ENCODE measurements at regions not wholly inside any gene's neighbourhood (a gene's known extent, or its start where the extent isn't known, plus 50 kb on each side); places are given as distances from the start of the nearest gene placed in this dataset.

DNA sequence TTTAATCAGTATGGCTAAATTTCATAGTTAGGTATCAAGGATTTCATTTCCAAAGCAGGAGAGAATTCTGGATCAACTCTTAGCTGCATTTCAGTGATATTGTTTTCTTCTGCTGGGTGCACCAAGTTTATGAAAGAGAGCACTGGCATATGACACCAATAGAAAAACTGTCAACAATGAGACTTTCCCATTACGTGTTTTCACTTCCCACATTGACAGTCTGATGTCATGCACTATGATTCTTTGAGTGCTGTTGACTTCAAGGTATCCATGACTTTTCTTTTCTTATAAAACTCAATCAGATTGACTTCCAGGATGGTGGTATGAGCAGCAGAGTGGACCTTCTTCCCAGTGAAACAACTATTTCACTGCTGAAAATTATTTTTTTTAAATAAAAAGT lies 476.1 kb downstream of the EDEM1 start:
- ATAC-seq: no peak
- TF ChIP-seq POU6F1 (CRISPR knock-in tag; IDR thresholded peaks at IDR 0.05; ENCODE audit: borderline replicate concordance, low read depth) (no peak), TCF4 (CRISPR knock-in tag; IDR thresholded peaks at IDR 0.05; ENCODE audit: borderline replicate concordance) (no peak), OSR1 (CRISPR knock-in tag; IDR thresholded peaks at IDR 0.05) (no peak), RARB (CRISPR knock-in tag; IDR thresholded peaks at IDR 0.05) (no peak), SNAI2 (CRISPR knock-in tag; IDR thresholded peaks at IDR 0.05) (no peak), ARNTL (CRISPR knock-in tag; IDR thresholded peaks at IDR 0.05; ENCODE audit: borderline replicate concordance, low read depth) (no peak), TOX (CRISPR knock-in tag; IDR thresholded peaks at IDR 0.05; ENCODE audit: borderline replicate concordance) (no peak), ZC3H10 (CRISPR knock-in tag; IDR thresholded peaks at IDR 0.05) (no peak), ISL1 (CRISPR knock-in tag; IDR thresholded peaks at IDR 0.05) (no peak), PATZ1 (CRISPR knock-in tag; IDR thresholded peaks at IDR 0.05; ENCODE audit: borderline replicate concordance) (no peak), PPARA (CRISPR knock-in tag; IDR thresholded peaks at IDR 0.05; ENCODE audit: borderline replicate concordance) (no peak), ZNF8 (CRISPR knock-in tag; IDR thresholded peaks at IDR 0.05) (no peak), CSRNP3 (CRISPR knock-in tag; IDR thresholded peaks at IDR 0.05) (no peak)
- TF ChIP-seq, protein P1, sequence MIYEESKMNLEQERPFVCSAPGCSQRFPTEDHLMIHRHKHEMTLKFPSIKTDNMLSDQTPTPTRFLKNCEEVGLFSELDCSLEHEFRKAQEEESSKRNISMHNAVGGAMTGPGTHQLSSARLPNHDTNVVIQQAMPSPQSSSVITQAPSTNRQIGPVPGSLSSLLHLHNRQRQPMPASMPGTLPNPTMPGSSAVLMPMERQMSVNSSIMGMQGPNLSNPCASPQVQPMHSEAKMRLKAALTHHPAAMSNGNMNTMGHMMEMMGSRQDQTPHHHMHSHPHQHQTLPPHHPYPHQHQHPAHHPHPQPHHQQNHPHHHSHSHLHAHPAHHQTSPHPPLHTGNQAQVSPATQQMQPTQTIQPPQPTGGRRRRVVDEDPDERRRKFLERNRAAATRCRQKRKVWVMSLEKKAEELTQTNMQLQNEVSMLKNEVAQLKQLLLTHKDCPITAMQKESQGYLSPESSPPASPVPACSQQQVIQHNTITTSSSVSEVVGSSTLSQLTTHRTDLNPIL (CRISPR knock-in tag; IDR thresholded peaks at IDR 0.05; ENCODE audit: low read depth): no peak

DNA sequence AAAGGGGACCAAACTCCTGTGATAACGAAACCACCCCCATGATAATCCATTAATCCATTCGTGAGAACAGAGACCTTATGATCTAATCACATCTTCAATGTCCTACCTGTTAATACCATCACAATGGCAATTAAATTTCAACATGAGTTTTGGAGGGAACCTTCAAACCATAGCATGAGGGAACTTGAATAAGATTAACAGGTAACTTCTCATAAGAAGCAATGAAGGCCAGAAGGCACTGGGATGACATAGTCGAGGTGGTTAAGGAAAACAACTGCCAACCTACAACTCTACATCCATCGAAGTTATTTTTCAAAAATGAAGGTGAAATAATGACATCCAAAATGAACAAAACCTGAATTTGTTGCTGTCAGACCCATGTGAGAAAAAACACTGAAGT lies 478.9 kb downstream of the EDEM1 start:
- ATAC-seq: no peak
- TF ChIP-seq POU6F1 (CRISPR knock-in tag; IDR thresholded peaks at IDR 0.05; ENCODE audit: borderline replicate concordance, low read depth) (no peak), CSDC2 (CRISPR knock-in tag; IDR thresholded peaks at IDR 0.05) (no peak), ZFP3 (CRISPR knock-in tag; IDR thresholded peaks at IDR 0.05) (no peak), PPARA (CRISPR knock-in tag; IDR thresholded peaks at IDR 0.05; ENCODE audit: borderline replicate concordance) (no peak), ZC3H10 (CRISPR knock-in tag; IDR thresholded peaks at IDR 0.05) (no peak), ZNF565 (CRISPR knock-in tag; conservative IDR thresholded peaks at IDR 0.05; ENCODE audit: low read depth) (no peak), BACH2 (CRISPR knock-in tag; IDR thresholded peaks at IDR 0.05; ENCODE audit: borderline replicate concordance) (no peak), ISL1 (CRISPR knock-in tag; IDR thresholded peaks at IDR 0.05) (no peak), PATZ1 (CRISPR knock-in tag; IDR thresholded peaks at IDR 0.05; ENCODE audit: borderline replicate concordance) (no peak), ZFP30 (CRISPR knock-in tag; IDR thresholded peaks at IDR 0.05) (no peak), RARB (CRISPR knock-in tag; IDR thresholded peaks at IDR 0.05) (no peak)
- TF ChIP-seq, protein P1 (CRISPR knock-in tag; IDR thresholded peaks at IDR 0.05; ENCODE audit: low read depth): no peak
- TF ChIP-seq, protein P2, sequence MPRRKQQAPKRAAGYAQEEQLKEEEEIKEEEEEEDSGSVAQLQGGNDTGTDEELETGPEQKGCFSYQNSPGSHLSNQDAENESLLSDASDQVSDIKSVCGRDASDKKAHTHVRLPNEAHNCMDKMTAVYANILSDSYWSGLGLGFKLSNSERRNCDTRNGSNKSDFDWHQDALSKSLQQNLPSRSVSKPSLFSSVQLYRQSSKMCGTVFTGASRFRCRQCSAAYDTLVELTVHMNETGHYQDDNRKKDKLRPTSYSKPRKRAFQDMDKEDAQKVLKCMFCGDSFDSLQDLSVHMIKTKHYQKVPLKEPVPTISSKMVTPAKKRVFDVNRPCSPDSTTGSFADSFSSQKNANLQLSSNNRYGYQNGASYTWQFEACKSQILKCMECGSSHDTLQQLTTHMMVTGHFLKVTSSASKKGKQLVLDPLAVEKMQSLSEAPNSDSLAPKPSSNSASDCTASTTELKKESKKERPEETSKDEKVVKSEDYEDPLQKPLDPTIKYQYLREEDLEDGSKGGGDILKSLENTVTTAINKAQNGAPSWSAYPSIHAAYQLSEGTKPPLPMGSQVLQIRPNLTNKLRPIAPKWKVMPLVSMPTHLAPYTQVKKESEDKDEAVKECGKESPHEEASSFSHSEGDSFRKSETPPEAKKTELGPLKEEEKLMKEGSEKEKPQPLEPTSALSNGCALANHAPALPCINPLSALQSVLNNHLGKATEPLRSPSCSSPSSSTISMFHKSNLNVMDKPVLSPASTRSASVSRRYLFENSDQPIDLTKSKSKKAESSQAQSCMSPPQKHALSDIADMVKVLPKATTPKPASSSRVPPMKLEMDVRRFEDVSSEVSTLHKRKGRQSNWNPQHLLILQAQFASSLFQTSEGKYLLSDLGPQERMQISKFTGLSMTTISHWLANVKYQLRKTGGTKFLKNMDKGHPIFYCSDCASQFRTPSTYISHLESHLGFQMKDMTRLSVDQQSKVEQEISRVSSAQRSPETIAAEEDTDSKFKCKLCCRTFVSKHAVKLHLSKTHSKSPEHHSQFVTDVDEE (CRISPR knock-in tag; IDR thresholded peaks at IDR 0.05): no peak
